Prostate gland (tissue), 2 donors: ENCODE measurements at regions not wholly inside any gene's neighbourhood (a gene's known extent, or its start where the extent isn't known, plus 50 kb on each side); places are given as distances from the start of the nearest gene placed in this dataset.

Experiments
- DNase-seq: peaks from one replicate; pipeline ENCODE4 v3.0.0-alpha.2; 2019; ENCODE audit warnings: low spot score
- H3K27ac ChIP-seq, 2 donors: fragments of 200-600 bp; sonication (generic); 2 replicates each; pipeline ENCODE4 v1.5.1; 2017 to 2019
- H3K27me3 ChIP-seq: fragments of 200-600 bp; sonication (generic); replicated peaks from 2 replicates; pipeline ENCODE4 v1.5.1; 2019; ENCODE audit not compliant: insufficient read depth
- H3K36me3 ChIP-seq, 2 donors: fragments of 200-600 bp; sonication (generic); 1 replicate in 1 of 2; 2 replicates in 1 of 2; pipeline versions ENCODE4 v1.5.1 to v1.8.1; 2017 to 2019
- H3K4me1 ChIP-seq: fragments of 200-600 bp; sonication (generic); replicated peaks from 2 replicates; pipeline ENCODE4 v1.5.1; 2019
- H3K4me3 ChIP-seq, 2 donors: fragments of 200-600 bp; sonication (generic); 2 replicates each; pipeline ENCODE4 v1.5.1; 2017 to 2019
- H3K9me3 ChIP-seq: fragments of 200-600 bp; sonication (generic); 2 replicates; pipeline ENCODE4 v1.5.1; 2017
- CTCF ChIP-seq, 4 experiments: fragments of 200-600 bp in 2 of 4; fragments of 450-650 bp in 2 of 4; sonication (generic) in 2 of 4; IDR thresholded peaks; 1 replicate in 3 of 4; 2 replicates in 1 of 4; pipeline ENCODE4 v1.5.1; 2016 to 2019; ENCODE audit warnings: antibody characterized with exemption in 4 of 4, mild to moderate bottlenecking in 2 of 4, moderate library complexity in 2 of 4
- POLR2A ChIP-seq: fragments of 450-650 bp; IDR thresholded peaks from one replicate; pipeline ENCODE4 v1.6.1; 2016; ENCODE audit warnings: antibody characterized with exemption, mild to moderate bottlenecking
- POLR2AphosphoS5 ChIP-seq: sonication (generic); formaldehyde crosslinking; IDR thresholded peaks from one replicate; pipeline ENCODE4 v1.6.1; 2017; ENCODE audit warnings: antibody characterized with exemption
- WGBS: methylation state at CpG from one replicate; pipeline ENCODE4 v1.1.5; 2018; 5-methylcytosine and 5-hydroxymethylcytosine counted together
- intact Hi-C: fragments of 100-400 bp; cut with DNase I; formaldehyde crosslinking; loops from one replicate; pipeline ENCODE4 v1.14.2; 2022

DNA sequence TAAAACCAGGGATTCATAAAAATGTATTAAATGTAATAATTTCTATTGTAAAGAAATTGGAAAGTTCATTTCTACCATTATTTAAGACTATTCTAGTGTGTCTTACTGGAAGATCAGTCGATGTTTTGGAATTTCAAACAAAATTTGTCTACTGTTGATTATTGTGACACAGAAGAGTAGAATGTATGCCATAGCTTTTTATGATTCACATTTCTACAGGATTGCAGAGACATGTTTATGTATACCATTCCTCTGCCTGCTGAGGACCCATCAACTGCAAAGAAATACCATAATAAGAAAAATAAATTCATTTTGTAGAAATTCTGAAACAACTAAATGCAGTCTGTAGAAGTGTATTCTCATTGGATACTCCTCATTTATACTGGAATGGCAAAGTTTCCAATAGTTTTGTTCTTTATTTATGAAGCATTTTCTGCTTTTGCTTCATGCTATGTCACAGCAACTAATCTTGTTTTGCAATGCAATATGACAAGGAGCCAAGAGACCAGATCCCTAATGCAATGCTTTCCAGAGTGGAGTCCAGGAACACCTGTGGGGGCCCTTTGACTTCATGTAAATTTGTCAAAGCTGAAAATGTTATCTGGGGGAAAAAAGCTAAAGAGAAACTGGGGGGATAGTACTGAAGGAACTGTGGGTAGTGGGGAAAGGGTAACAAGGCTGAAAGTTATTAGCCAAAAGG, 172.9 kb upstream of the LRIG3 start:
- Histone ChIP-seq H3K9me3 (no peaks in the 10 kb centered on the region), H3K4me3 (no peak overlapping the region), H3K27me3 (no peaks in the 10 kb centered on the region), H3K36me3 (no peaks in the 10 kb centered on the region), H3K4me1 (no peaks in the 10 kb centered on the region), H3K27ac (no peak overlapping the region)
- no peak for TF ChIP-seq POLR2A
- TF ChIP-seq POLR2AphosphoS5 = no peak
- TF ChIP-seq CTCF (IDR thresholded peaks at IDR 0.05) = no peak
- DNase-seq = no peak
- WGBS = 97% methylated on average over 1 of the region's 1 CpG
- intact Hi-C loops = loop anchor here (5.0 kb wide), 1 partner anchor 1111 kb away; no protein-coding TSS in a partner anchor

GRCh38 chr12:59088673-59089072, 168.4 kb upstream of the LRIG3 start:
- H3K4me3 ChIP-seq = no peak overlapping the region
- no peaks in the 10 kb centered on the region for H3K27me3 ChIP-seq
- H3K9me3 ChIP-seq = no peaks in the 10 kb centered on the region
- 73% methylated on average over 5 of the region's 5 CpGs for WGBS
- no peaks in the 10 kb centered on the region for H3K36me3 ChIP-seq
- no peaks in the 10 kb centered on the region for H3K4me1 ChIP-seq
- DNase-seq = no peak
- TF ChIP-seq CTCF (IDR thresholded peaks at IDR 0.05) (no peak), POLR2A (no peak), POLR2AphosphoS5 (no peak)
- no peak overlapping the region for H3K27ac ChIP-seq
- intact Hi-C loops = loop anchor here (5.0 to 10.0 kb wide), 3 partner anchors 174 to 741 kb away; no protein-coding TSS in a partner anchor

DNA sequence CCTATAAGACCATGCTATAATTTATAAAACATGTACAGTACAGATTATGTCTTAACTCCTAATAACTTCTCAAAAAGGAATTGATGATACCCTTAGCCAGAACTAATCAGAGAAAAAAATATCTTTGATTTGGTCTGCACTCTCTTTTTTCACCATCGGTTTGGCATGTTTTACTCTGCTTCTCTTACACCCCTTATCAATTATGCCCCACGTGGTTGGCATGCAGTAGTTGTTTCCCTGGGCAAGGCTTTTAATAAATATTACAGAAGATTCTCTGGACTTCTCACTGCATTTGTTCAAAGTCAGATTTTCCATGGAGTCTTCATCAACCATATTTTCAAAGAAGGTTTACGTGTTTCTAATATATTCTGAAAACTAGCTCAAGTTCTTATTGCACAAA, 167.4 kb upstream of the LRIG3 start:
- H3K27ac ChIP-seq = no peak overlapping the region
- TF ChIP-seq CTCF (IDR thresholded peaks at IDR 0.05) (no peak), POLR2AphosphoS5 (no peak), POLR2A (no peak)
- WGBS = 73% methylated on average over 3 of the region's 3 CpGs
- no peak for DNase-seq
- no peaks in the 10 kb centered on the region for H3K9me3 ChIP-seq
- no peak overlapping the region for H3K4me3 ChIP-seq
- H3K4me1 ChIP-seq = no peaks in the 10 kb centered on the region
- intact Hi-C loops = loop anchor here (5.0 to 10.0 kb wide), 3 partner anchors 173 to 740 kb away; no protein-coding TSS in a partner anchor
- no peaks in the 10 kb centered on the region for H3K27me3 ChIP-seq
- no peaks in the 10 kb centered on the region for H3K36me3 ChIP-seq

GRCh38 chr12:59087077-59087673, 166.9 kb upstream of the LRIG3 start:
- Histone ChIP-seq H3K4me3 (no peak overlapping the region), H3K4me1 (no peaks in the 10 kb centered on the region), H3K9me3 (no peaks in the 10 kb centered on the region), H3K36me3 (no peaks in the 10 kb centered on the region), H3K27me3 (no peaks in the 10 kb centered on the region), H3K27ac (no peak overlapping the region)
- TF ChIP-seq POLR2A (no peak), CTCF (IDR thresholded peaks at IDR 0.05) (peak in 3 of 4 experiments; percentile 49 to 62 (median 53)), POLR2AphosphoS5 (no peak)
- intact Hi-C loops = loop anchor here (5.0 to 10.0 kb wide), 3 partner anchors 172 to 740 kb away; no protein-coding TSS in a partner anchor
- no peak for DNase-seq
